MM.1S (cell line): ENCODE measurements at regions not wholly inside any gene's neighbourhood (a gene's known extent, or its start where the extent isn't known, plus 50 kb on each side); places are given as distances from the start of the nearest gene placed in this dataset.

Experiments used
- DNase-seq: peaks from one replicate; pipeline ENCODE4 v3.0.0-alpha.2; 2015
- H2AFZ ChIP-seq: fragments of 300-600 bp; sonication (generic); 2 replicates; pipeline ENCODE4 v1.6.0; 2016; ENCODE audit warnings: antibody characterized with exemption, low read length
- H3F3A ChIP-seq: fragments of 300-600 bp; sonication (generic); 2 replicates; pipeline ENCODE4 v1.6.1; 2016; ENCODE audit warnings: mild to moderate bottlenecking, antibody characterized with exemption, low read length, moderate library complexity, mixed read lengths; ENCODE audit not compliant: insufficient read depth
- H3K27ac ChIP-seq: fragments of 300-600 bp; sonication (generic); 2 replicates; pipeline ENCODE4 v1.5.1; 2016; ENCODE audit warnings: mild to moderate bottlenecking, low read length
- H3K27me3 ChIP-seq: fragments of 300-600 bp; sonication (generic); replicated peaks from 2 replicates; pipeline ENCODE4 v1.6.0; 2016; ENCODE audit warnings: low read length; ENCODE audit not compliant: insufficient read depth
- H3K36me3 ChIP-seq: fragments of 300-600 bp; sonication (generic); replicated peaks from 2 replicates; pipeline ENCODE4 v1.6.1; 2016; ENCODE audit warnings: mild to moderate bottlenecking, low read length, mixed read lengths; ENCODE audit not compliant: insufficient read depth
- H3K4me1 ChIP-seq: fragments of 300-600 bp; sonication (generic); 2 replicates; pipeline ENCODE4 v1.6.1; 2016; ENCODE audit warnings: low read length, mixed read lengths
- H3K4me2 ChIP-seq: fragments of 300-600 bp; sonication (generic); 2 replicates; pipeline ENCODE4 v1.6.0; 2016; ENCODE audit warnings: low read depth, low read length
- H3K4me3 ChIP-seq: fragments of 300-600 bp; sonication (generic); 2 replicates; pipeline ENCODE4 v1.5.1; 2016; ENCODE audit warnings: low read length, mixed read lengths
- H3K79me2 ChIP-seq: fragments of 300-600 bp; sonication (generic); 2 replicates; pipeline ENCODE4 v1.6.1; 2016; ENCODE audit warnings: mixed run types, low read length, mixed read lengths
- H3K9ac ChIP-seq: fragments of 300-600 bp; sonication (generic); 2 replicates; pipeline ENCODE4 v1.6.1; 2016; ENCODE audit warnings: low read length, mixed read lengths
- H3K9me2 ChIP-seq: fragments of 300-600 bp; sonication (generic); replicated peaks from 2 replicates; pipeline ENCODE4 v1.6.1; 2016; ENCODE audit warnings: mild to moderate bottlenecking, low read length, mixed read lengths; ENCODE audit not compliant: insufficient read depth
- H3K9me3 ChIP-seq: fragments of 300-600 bp; sonication (generic); replicated peaks from 2 replicates; pipeline ENCODE4 v1.6.1; 2016; ENCODE audit warnings: mild to moderate bottlenecking, low read length, mixed read lengths; ENCODE audit not compliant: insufficient read depth
- H4K20me1 ChIP-seq: fragments of 300-600 bp; sonication (generic); 2 replicates; pipeline ENCODE4 v1.6.1; 2016; ENCODE audit warnings: mild to moderate bottlenecking, low read length, moderate library complexity, mixed read lengths; ENCODE audit not compliant: insufficient read depth
- CTCF ChIP-seq: fragments of 300-600 bp; sonication (generic); IDR thresholded peaks from 2 replicates; pipeline ENCODE4 v1.5.1; 2016; ENCODE audit warnings: antibody characterized with exemption, low read length, mixed read lengths
- EZH2 ChIP-seq: fragments of 300-600 bp; sonication (generic); optimal IDR thresholded peaks from 2 replicates; pipeline ENCODE3; 2017; ENCODE audit warnings: low read depth, mild to moderate bottlenecking, antibody characterized with exemption, low read length, mixed read lengths
- EZH2phosphoT487 ChIP-seq: fragments of 300-600 bp; sonication (generic); IDR thresholded peaks from 2 replicates; pipeline ENCODE4 v1.6.1; 2018; ENCODE audit warnings: antibody characterized with exemption, low read length

GRCh38 chr16:85506635-85506911, 106.5 kb upstream of the GSE1 start:
- H3K27ac ChIP-seq: no peak overlapping the region
- H3K36me3 ChIP-seq: no peaks in the 10 kb centered on the region
- TF ChIP-seq CTCF: no peak
- TF ChIP-seq EZH2phosphoT487: no peak
- no peak for TF ChIP-seq EZH2
- H4K20me1 ChIP-seq: no peaks in the 10 kb centered on the region
- H3K4me2 ChIP-seq: no peak overlapping the region
- H3K9me3 ChIP-seq: no peaks in the 10 kb centered on the region
- H3K9ac ChIP-seq: no peak overlapping the region
- no peak overlapping the region for H2AFZ ChIP-seq
- no peaks in the 10 kb centered on the region for H3K4me1 ChIP-seq
- H3K79me2 ChIP-seq: no peaks in the 10 kb centered on the region
- no peak for DNase-seq
- no peak overlapping the region for H3K4me3 ChIP-seq
- H3K27me3 ChIP-seq: peaks cover 31% of the 10 kb centered on the region
- H3F3A ChIP-seq: no peaks in the 10 kb centered on the region
- no peaks in the 10 kb centered on the region for H3K9me2 ChIP-seq

GRCh38 chr16:85507342-85507741, 105.8 kb upstream of the GSE1 start:
- H3K4me3 ChIP-seq: no peak overlapping the region
- H2AFZ ChIP-seq: no peak overlapping the region
- no peak overlapping the region for H3K4me2 ChIP-seq
- H3K27ac ChIP-seq: no peak overlapping the region
- H3K9me2 ChIP-seq: no peaks in the 10 kb centered on the region
- H3K4me1 ChIP-seq: no peaks in the 10 kb centered on the region
- no peak for TF ChIP-seq CTCF
- TF ChIP-seq EZH2: no peak
- TF ChIP-seq EZH2phosphoT487: no peak
- no peaks in the 10 kb centered on the region for H3K9me3 ChIP-seq
- H3K36me3 ChIP-seq: no peaks in the 10 kb centered on the region
- H3K27me3 ChIP-seq: peaks cover 39% of the 10 kb centered on the region
- H3K9ac ChIP-seq: no peak overlapping the region
- no peaks in the 10 kb centered on the region for H3F3A ChIP-seq
- H3K79me2 ChIP-seq: no peaks in the 10 kb centered on the region
- no peak for DNase-seq
- no peaks in the 10 kb centered on the region for H4K20me1 ChIP-seq

- H3K4me3 ChIP-seq: no peak overlapping the region
- H3K27me3 ChIP-seq: peaks cover 44% of the 10 kb centered on the region
- no peak for DNase-seq
- H4K20me1 ChIP-seq: no peaks in the 10 kb centered on the region
- H3K9me2 ChIP-seq: no peaks in the 10 kb centered on the region
- H3K9me3 ChIP-seq: no peaks in the 10 kb centered on the region
- no peaks in the 10 kb centered on the region for H3K4me1 ChIP-seq
- no peak overlapping the region for H3K27ac ChIP-seq
- no peaks in the 10 kb centered on the region for H3K36me3 ChIP-seq
- no peak for TF ChIP-seq EZH2
- H3K79me2 ChIP-seq: no peaks in the 10 kb centered on the region
- H3K9ac ChIP-seq: no peak overlapping the region
- no peak overlapping the region for H2AFZ ChIP-seq
- no peak overlapping the region for H3K4me2 ChIP-seq
- H3F3A ChIP-seq: no peaks in the 10 kb centered on the region
Measured at GRCh38 chr16:85508388-85508787, 104.7 kb upstream of the GSE1 start.

- Histone ChIP-seq H3K27me3 (peaks cover 49% of the 10 kb centered on the region), H3K4me2 (no peak overlapping the region), H3K9me3 (no peaks in the 10 kb centered on the region), H3K4me3 (no peak overlapping the region), H3F3A (no peaks in the 10 kb centered on the region), H3K9me2 (no peaks in the 10 kb centered on the region), H3K9ac (no peak overlapping the region), H3K27ac (no peak overlapping the region), H3K36me3 (no peaks in the 10 kb centered on the region), H3K79me2 (no peaks in the 10 kb centered on the region), H2AFZ (no peak overlapping the region), H4K20me1 (no peaks in the 10 kb centered on the region), H3K4me1 (no peaks in the 10 kb centered on the region)
- TF ChIP-seq EZH2 (no peak), CTCF (no peak), EZH2phosphoT487 (no peak)
- DNase-seq: no peak
Measured at GRCh38 chr16:85508993-85509392, 104.1 kb upstream of the GSE1 start.
